Ectodermal cell (in vitro differentiated cells): ENCODE measurements at regions not wholly inside any gene's neighbourhood (a gene's known extent, or its start where the extent isn't known, plus 50 kb on each side); places are given as distances from the start of the nearest gene placed in this dataset.
"Not testable (repeated sequence)": the region's sequence is repeated elsewhere in the genome, so short reads cannot be mapped to it uniquely, and the experiment has no call there.

Experiments
- H3K27ac ChIP-seq: 2 replicates; pipeline ENCODE4 v1.7.0; 2013; ENCODE audit warnings: mild to moderate bottlenecking, low read depth, low read length; ENCODE audit not compliant: insufficient read depth, poor library complexity, severe bottlenecking
- H3K27me3 ChIP-seq: 2 replicates; pipeline ENCODE4 v1.7.0; 2013; ENCODE audit warnings: mild to moderate bottlenecking, low read length; ENCODE audit not compliant: insufficient read depth, control insufficient read depth, poor library complexity, severe bottlenecking
- H3K36me3 ChIP-seq: one replicate; pipeline ENCODE4 v1.7.0; 2013; ENCODE audit warnings: low read length; ENCODE audit not compliant: control insufficient read depth, insufficient read depth
- H3K4me1 ChIP-seq: one replicate; pipeline ENCODE4 v1.7.0; 2013; ENCODE audit warnings: low read length; ENCODE audit not compliant: control insufficient read depth, insufficient read depth
- H3K4me3 ChIP-seq: 2 replicates; pipeline ENCODE4 v1.7.0; 2013; ENCODE audit warnings: low read depth, low read length, control low read depth; ENCODE audit not compliant: insufficient read depth
- H3K9me3 ChIP-seq: 2 replicates; pipeline ENCODE4 v1.7.0; 2013; ENCODE audit warnings: mild to moderate bottlenecking, low read length, moderate library complexity; ENCODE audit not compliant: control insufficient read depth
- WGBS, 2 experiments: methylation state at CpG; one replicate each; pipeline ENCODE4 v1.1.7; 2013; ENCODE audit warnings: missing lambda C conversion rate in 2 of 2; 5-methylcytosine and 5-hydroxymethylcytosine counted together

GRCh38 chr6:140258302-140258701 is 883.9 kb upstream of the CITED2 start:
- not testable (repeated sequence) for H3K27ac ChIP-seq, H3K27me3 ChIP-seq, H3K4me3 ChIP-seq, H3K4me1 ChIP-seq, H3K36me3 ChIP-seq, H3K9me3 ChIP-seq
- 95 to 99% methylated on average over 4 of the region's 6 CpGs for WGBS, 2 experiments

- Histone ChIP-seq H3K4me1 (no peaks in the 10 kb centered on the region), H3K27me3 (no peaks in the 10 kb centered on the region), H3K9me3 (no peaks in the 10 kb centered on the region), H3K27ac (no peak overlapping the region), H3K36me3 (no peaks in the 10 kb centered on the region), H3K4me3 (no peak overlapping the region)
- 83 to 100% methylated on average over 1 of the region's 2 CpGs for WGBS, 2 experiments
Observed at GRCh38 chr6:140256248-140256647, 881.8 kb upstream of the CITED2 start.

- H3K9me3 ChIP-seq, result no peaks in the 10 kb centered on the region
- no peaks in the 10 kb centered on the region for H3K36me3 ChIP-seq
- H3K4me3 ChIP-seq, result no peak overlapping the region
- no peaks in the 10 kb centered on the region for H3K4me1 ChIP-seq
- 95 to 98% methylated on average over 1 of the region's 1 CpG for WGBS, 2 experiments
- H3K27me3 ChIP-seq, result no peaks in the 10 kb centered on the region
- no peak overlapping the region for H3K27ac ChIP-seq
Observed at GRCh38 chr6:140253096-140253495, 878.6 kb upstream of the CITED2 start.

GRCh38 chr6:140252099-140252498 is 877.7 kb upstream of the CITED2 start:
- no peaks in the 10 kb centered on the region for H3K4me1 ChIP-seq
- H3K27me3 ChIP-seq, result no peaks in the 10 kb centered on the region
- no peaks in the 10 kb centered on the region for H3K9me3 ChIP-seq
- no peak overlapping the region for H3K4me3 ChIP-seq
- H3K36me3 ChIP-seq, result no peaks in the 10 kb centered on the region
- 95 to 96% methylated on average over 2 of the region's 2 CpGs for WGBS, 2 experiments
- no peak overlapping the region for H3K27ac ChIP-seq

- H3K36me3 ChIP-seq, result no peaks in the 10 kb centered on the region
- H3K9me3 ChIP-seq, result no peaks in the 10 kb centered on the region
- no peak overlapping the region for H3K4me3 ChIP-seq
- no peaks in the 10 kb centered on the region for H3K4me1 ChIP-seq
- WGBS, 2 experiments, result 87 to 90% methylated on average over 4 to 6 of the region's 8 CpGs
- no peak overlapping the region for H3K27ac ChIP-seq
- H3K27me3 ChIP-seq, result no peaks in the 10 kb centered on the region
Observed at GRCh38 chr6:140245296-140246040, 871.0 kb upstream of the CITED2 start.

- Histone ChIP-seq H3K27ac (no peak overlapping the region), H3K36me3 (no peaks in the 10 kb centered on the region), H3K4me3 (no peak overlapping the region), H3K4me1 (no peaks in the 10 kb centered on the region), H3K9me3 (no peaks in the 10 kb centered on the region), H3K27me3 (no peaks in the 10 kb centered on the region)
- 85 to 91% methylated on average over 2 of the region's 3 CpGs for WGBS, 2 experiments
Observed at GRCh38 chr6:140237251-140237650, 862.8 kb upstream of the CITED2 start.

- Histone ChIP-seq H3K4me1 (no peaks in the 10 kb centered on the region), H3K4me3 (no peak overlapping the region), H3K9me3 (no peaks in the 10 kb centered on the region), H3K27me3 (no peaks in the 10 kb centered on the region), H3K36me3 (no peaks in the 10 kb centered on the region), H3K27ac (no peak overlapping the region)
- 78 to 91% methylated on average over 1 of the region's 3 CpGs for WGBS, 2 experiments
Observed at GRCh38 chr6:140236732-140237131, 862.3 kb upstream of the CITED2 start.

GRCh38 chr6:140230282-140230681 is 855.8 kb upstream of the CITED2 start:
- no peak overlapping the region for H3K27ac ChIP-seq
- no peaks in the 10 kb centered on the region for H3K4me1 ChIP-seq
- no peaks in the 10 kb centered on the region for H3K9me3 ChIP-seq
- H3K27me3 ChIP-seq, result no peaks in the 10 kb centered on the region
- no peak overlapping the region for H3K4me3 ChIP-seq
- 82 to 88% methylated on average over 2 of the region's 2 CpGs for WGBS, 2 experiments
- no peaks in the 10 kb centered on the region for H3K36me3 ChIP-seq

- Histone ChIP-seq H3K9me3 (no peaks in the 10 kb centered on the region), H3K36me3 (no peaks in the 10 kb centered on the region), H3K27me3 (no peaks in the 10 kb centered on the region), H3K4me1 (no peaks in the 10 kb centered on the region), H3K27ac (no peak overlapping the region), H3K4me3 (no peak overlapping the region)
- 92 to 100% methylated on average over 1 of the region's 1 CpG for WGBS, 2 experiments
Observed at GRCh38 chr6:140228491-140228890, 854.0 kb upstream of the CITED2 start.

GRCh38 chr6:140226637-140227036 is 852.2 kb upstream of the CITED2 start:
- H3K4me1 ChIP-seq, result no peaks in the 10 kb centered on the region
- no peaks in the 10 kb centered on the region for H3K9me3 ChIP-seq
- no peaks in the 10 kb centered on the region for H3K27me3 ChIP-seq
- H3K36me3 ChIP-seq, result no peaks in the 10 kb centered on the region
- H3K4me3 ChIP-seq, result no peak overlapping the region
- no peak overlapping the region for H3K27ac ChIP-seq
